ENCODE measurements at regions not wholly inside any gene's neighbourhood (a gene's known extent, or its start where the extent isn't known, plus 50 kb on each side); places are given as distances from the start of the nearest gene placed in this dataset.

DNA sequence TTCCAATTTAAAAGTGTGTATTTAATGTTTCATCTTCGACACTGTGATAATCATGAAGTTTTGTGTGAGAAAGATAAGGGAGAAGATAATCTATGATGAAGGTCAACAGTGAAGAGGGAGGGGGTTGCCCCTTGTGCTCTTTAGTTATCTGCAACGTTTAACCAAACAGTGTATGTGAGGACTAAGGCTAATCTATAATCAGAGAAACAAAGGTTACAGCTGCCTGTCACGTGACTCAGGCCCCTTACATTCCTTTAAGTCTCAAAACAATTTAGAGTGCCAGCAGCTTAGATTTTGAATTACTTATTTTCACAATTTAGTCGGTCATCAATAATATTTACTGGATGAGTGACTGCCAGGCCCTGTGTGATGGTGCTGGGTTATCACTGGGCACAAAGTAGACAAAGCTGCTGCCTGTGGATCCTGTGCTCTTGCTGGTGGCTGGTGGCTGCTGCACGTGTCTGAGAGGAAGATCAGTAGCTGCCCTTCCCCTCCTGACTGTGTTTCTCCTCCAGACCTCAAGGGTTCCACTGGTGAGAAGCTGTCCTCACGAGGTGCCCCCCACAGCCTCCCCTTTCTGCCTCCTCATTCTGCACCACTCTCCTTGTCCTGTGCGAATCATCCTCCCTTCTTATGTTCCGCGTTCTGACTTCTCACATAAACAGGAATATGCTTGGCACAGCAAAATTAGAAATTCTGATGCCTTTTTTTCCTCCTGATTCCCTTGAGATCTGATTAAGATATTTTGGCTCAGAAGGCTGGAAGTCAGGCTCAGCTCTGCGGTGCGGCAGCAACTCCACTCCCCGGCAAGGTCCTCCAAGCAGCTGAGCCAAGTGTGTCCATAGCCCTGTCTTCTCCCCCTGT is 331.1 kb upstream of the B3GAT1 start:
- no peak overlapping the region for H3K4me3 Mint-ChIP-seq
- no peak for ATAC-seq
- H3K36me3 Mint-ChIP-seq: no peaks in the 10 kb centered on the region
- peaks cover 17% of the 10 kb centered on the region for H3K27me3 Mint-ChIP-seq
- no peak overlapping the region for H3K27ac Mint-ChIP-seq
- no peaks in the 10 kb centered on the region for H3K4me1 Mint-ChIP-seq
- H3K9me3 Mint-ChIP-seq: peaks cover 6% of the 10 kb centered on the region

DNA sequence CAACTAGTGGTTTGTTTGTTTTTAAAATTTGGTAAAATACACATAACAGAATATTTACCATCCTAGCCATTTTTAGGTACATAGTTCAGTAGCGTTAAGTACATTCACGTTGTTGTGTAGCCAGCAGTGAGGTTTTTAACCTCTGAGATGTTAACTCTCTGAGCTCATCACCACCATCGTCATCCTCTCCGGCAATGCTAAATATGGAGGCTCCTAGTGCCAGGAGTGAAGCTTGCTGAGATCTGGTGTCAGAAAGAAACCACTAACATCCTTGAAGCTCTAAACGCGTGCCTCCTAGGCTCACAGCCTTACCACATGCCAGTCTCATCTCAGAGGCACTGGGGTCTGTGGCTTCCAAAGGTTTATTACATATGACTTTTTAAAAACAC is 330.2 kb upstream of the B3GAT1 start:
- Mint-ChIP-seq H3K9me3 (peaks cover 5% of the 10 kb centered on the region), H3K27me3 (peaks cover 17% of the 10 kb centered on the region), H3K4me3 (no peak overlapping the region), H3K36me3 (no peaks in the 10 kb centered on the region), H3K27ac (no peak overlapping the region), H3K4me1 (no peaks in the 10 kb centered on the region)
- ATAC-seq: no peak

DNA sequence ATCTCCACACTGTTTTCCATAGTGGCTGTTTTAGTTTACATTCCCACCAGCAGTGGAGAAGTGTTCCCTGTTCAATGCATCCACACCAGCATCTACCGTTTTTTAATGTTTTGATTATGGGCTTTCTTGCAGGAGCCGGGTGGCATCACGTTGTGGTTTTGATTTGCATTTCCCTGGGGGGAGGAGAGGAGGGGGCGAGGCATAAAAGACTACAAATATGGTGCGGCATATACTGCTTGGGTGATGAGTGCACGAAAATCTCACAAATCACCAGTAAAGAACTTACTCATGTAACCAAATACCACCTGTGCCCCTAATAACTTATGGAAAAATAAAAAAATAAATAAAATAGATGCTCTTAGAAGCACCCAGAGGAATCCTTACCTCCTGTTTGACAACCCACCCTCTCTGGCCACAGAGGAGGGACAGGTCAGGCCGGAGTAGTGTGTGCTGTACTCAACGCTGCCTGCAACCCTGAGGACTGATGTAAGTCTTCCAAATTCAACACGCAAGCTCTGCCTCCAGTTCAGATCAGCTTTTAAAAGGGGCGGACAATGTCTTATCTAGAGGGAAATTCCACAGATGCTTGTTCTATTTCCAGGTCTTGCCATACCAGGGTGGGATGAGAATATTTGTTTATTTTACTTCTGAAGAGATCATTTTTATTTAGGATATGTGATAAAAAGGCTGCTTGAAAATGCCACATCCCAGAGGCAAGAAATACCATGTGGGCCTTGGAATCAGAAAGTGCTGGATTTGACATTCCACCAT is 329.6 kb upstream of the B3GAT1 start:
- H3K27me3 Mint-ChIP-seq: peaks cover 17% of the 10 kb centered on the region
- H3K36me3 Mint-ChIP-seq: no peaks in the 10 kb centered on the region
- no peak overlapping the region for H3K27ac Mint-ChIP-seq
- no peaks in the 10 kb centered on the region for H3K4me1 Mint-ChIP-seq
- H3K9me3 Mint-ChIP-seq: peaks cover 3% of the 10 kb centered on the region
- ATAC-seq: no peak
- H3K4me3 Mint-ChIP-seq: no peak overlapping the region

DNA sequence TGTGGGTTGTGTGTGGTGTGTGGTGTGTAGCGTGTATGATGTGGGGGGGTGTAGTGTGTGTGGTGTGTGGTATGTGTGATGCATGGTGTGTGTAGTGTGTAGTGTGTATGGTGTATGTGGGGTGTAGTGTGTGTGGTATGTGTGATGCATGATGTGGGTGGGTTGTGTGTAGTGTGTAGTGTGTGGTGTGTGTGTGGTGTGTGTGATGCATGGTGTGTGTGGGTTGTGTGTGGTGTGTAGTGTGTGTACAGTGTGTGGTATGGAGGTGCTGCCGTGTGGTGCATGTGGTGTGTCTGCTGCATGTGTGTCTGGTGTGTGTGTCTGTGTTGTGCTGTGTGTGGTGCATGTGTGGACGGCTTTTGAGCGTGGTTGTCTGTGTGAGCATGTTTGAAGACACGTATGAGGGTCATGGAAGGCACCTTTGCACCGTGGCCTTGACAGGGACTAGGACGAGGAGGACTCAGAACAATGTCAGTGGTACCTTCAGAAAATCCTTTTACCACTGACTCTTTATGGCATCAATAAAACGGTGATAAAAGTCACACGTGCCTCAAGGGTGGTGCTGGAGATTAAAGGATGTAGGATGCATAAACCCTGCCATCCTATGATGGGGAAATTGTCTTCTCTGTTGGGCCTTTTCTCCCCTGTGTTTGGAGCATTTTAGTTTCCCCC is 328.7 kb upstream of the B3GAT1 start:
- H3K4me1 Mint-ChIP-seq: no peaks in the 10 kb centered on the region
- no peak overlapping the region for H3K27ac Mint-ChIP-seq
- no peaks in the 10 kb centered on the region for H3K36me3 Mint-ChIP-seq
- peaks cover 17% of the 10 kb centered on the region for H3K27me3 Mint-ChIP-seq
- H3K9me3 Mint-ChIP-seq: peaks cover 3% of the 10 kb centered on the region
- ATAC-seq: no peak
- H3K4me3 Mint-ChIP-seq: no peak overlapping the region

DNA sequence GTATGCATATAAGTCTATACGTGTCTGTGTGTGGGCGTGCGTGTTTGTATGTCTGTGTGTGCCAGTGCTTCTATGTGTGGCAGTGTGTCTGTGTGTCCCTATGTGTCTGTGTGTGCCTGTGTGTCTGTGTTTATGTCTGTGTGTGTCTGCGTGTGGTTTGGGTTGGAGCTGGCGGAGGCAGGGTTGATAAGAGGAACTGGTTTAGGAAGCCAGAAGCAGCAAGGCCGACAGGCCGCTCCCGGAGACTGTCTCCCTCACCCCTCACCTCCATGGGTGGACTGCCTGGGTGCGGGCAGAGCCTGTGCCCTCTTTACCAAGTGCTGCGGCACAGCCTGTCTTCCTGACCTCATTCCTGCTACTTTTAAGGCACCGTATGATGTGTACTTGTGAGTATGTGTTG is 327.1 kb upstream of the B3GAT1 start:
- Mint-ChIP-seq H3K27ac (no peak overlapping the region), H3K4me3 (no peak overlapping the region), H3K9me3 (no peaks in the 10 kb centered on the region), H3K36me3 (no peaks in the 10 kb centered on the region), H3K27me3 (peaks cover 3% of the 10 kb centered on the region), H3K4me1 (no peaks in the 10 kb centered on the region)
- no peak for ATAC-seq

DNA sequence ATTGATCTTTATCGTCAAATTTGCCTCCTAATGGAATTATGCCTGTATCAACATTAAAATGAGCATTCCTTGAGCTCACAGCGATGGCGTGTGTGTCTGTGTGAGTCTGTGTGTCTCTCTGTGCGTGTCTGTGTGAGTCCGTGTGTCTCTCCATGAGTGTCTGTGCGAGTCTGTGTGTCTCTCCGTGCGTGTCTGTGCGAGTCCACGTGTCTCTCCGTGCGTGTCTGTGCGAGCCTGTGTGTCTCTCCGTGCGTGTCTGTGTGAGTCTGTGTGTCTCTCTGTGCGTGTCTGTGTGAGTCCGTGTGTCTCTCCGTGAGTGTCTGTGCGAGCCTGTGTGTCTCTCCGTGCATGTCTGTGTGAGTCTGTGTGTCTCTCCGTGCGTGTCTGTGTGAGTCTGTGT is 326.5 kb upstream of the B3GAT1 start:
- H3K27ac Mint-ChIP-seq: no peak overlapping the region
- H3K4me3 Mint-ChIP-seq: no peak overlapping the region
- no peaks in the 10 kb centered on the region for H3K4me1 Mint-ChIP-seq
- ATAC-seq: no peak
- H3K9me3 Mint-ChIP-seq: no peaks in the 10 kb centered on the region
- no peaks in the 10 kb centered on the region for H3K36me3 Mint-ChIP-seq
- H3K27me3 Mint-ChIP-seq: no peaks in the 10 kb centered on the region

DNA sequence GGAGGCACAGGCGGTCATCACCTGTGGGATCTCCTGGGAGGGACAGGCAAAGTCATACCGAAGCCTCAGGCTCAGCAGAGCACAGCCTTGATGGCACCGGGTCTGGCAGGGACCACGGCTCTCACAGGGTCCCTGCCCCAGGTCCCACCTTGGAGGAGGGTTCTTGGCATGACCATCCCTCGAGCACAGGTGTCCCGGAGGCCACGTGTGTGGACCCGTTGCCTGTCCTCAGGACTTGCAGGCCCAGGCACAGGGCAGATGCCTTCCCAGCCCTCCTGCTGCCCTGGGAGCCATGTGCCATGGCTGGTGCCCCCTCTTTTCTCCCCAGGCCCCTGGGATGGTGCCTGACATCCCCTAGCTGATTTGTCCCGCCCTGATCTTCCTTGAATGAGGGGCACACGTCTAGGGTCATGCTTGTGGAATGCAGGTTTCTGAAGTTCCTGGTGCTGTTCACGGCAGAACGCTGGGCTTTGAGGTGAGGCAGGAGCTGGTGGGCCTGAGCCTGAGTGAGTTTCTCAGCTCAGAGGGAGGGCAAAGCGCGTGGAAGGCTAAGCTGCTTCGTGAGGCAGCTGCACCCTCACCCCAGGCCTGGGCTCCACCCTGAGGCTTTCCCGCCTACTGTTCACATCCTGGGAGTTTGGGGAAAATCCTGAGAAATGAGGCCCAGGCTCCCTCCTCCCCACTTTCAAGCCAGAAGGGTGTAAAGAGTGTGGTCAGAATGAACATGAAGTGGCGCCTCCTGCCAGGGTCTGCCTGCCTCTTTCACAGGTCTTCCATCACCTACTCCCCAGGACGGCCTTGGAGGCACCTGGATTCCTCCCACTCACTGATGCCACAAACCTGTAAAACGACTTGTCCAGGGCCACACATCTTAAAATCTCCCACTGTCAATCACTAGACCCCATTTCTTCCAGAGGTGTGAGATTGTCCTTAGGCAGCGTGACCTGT is 325.8 kb upstream of the B3GAT1 start:
- H3K9me3 Mint-ChIP-seq: no peaks in the 10 kb centered on the region
- H3K4me3 Mint-ChIP-seq: no peak overlapping the region
- no peak overlapping the region for H3K27ac Mint-ChIP-seq

DNA sequence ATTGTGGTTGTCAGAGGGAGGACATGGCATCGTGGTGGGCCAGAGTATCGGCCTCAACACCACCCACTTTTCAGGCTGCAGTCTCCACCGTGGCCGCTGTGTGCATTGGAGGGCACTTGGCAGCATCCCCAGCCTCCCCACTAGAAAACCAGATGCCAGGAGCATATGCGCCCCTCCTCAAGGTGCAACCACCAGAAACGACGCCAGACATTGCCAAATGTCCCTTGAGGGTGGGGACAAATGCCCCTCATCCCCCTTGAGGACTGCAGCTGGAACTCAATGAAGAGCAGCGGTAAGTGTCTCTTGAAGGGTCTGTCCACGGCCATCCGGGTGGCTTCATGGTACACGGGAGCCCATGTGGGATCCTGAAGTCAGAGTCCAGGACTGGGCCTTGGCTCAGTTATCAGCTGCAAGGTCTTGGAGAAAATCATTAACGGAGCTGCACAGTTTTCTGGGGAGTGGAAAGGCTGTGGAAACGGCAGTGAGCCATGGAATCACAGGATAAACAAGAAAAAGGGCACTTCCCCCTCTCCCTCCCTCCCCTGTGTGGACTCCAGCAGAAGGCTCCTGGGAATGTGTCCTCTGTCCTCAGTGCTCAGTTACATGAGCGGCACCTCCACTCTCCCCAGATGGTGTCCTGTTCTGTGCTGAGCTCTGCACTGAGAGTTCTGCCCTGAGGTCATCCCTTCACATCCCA is 324.4 kb upstream of the B3GAT1 start:
- no peak overlapping the region for H3K4me3 Mint-ChIP-seq
- no peaks in the 10 kb centered on the region for H3K4me1 Mint-ChIP-seq
- no peaks in the 10 kb centered on the region for H3K9me3 Mint-ChIP-seq
- no peak for ATAC-seq
- H3K27ac Mint-ChIP-seq: no peak overlapping the region
- no peaks in the 10 kb centered on the region for H3K36me3 Mint-ChIP-seq
- H3K27me3 Mint-ChIP-seq: no peaks in the 10 kb centered on the region

More for the DNA sequence above, 325.8 kb upstream of the B3GAT1 start:
- ATAC-seq: no peak
- H3K27me3 Mint-ChIP-seq: no peaks in the 10 kb centered on the region
- no peaks in the 10 kb centered on the region for H3K36me3 Mint-ChIP-seq
- no peaks in the 10 kb centered on the region for H3K4me1 Mint-ChIP-seq

DNA sequence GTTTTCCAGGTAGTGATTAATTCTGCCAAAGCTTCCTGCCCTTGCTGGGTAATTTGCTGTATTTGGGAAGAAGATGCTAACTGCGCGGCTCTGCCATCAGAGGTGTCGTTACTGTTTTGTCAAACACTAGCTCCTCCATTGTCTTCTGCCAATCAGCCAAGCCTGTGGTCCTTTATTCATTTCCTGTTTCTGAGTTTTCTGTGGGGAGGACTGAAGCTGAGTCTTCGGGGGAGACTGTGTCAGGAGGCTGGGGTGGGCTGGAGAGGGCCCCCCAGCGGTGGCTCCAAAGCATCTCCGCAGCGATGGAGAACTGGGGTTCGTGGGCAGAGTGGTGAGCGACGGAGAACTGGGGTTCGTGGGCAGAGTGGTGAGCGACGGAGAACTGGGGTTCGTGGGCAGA is 322.9 kb upstream of the B3GAT1 start:
- ATAC-seq: no peak
- Mint-ChIP-seq H3K4me3 (no peak overlapping the region), H3K4me1 (no peaks in the 10 kb centered on the region), H3K27ac (no peak overlapping the region), H3K9me3 (no peaks in the 10 kb centered on the region), H3K36me3 (no peaks in the 10 kb centered on the region), H3K27me3 (no peaks in the 10 kb centered on the region)

DNA sequence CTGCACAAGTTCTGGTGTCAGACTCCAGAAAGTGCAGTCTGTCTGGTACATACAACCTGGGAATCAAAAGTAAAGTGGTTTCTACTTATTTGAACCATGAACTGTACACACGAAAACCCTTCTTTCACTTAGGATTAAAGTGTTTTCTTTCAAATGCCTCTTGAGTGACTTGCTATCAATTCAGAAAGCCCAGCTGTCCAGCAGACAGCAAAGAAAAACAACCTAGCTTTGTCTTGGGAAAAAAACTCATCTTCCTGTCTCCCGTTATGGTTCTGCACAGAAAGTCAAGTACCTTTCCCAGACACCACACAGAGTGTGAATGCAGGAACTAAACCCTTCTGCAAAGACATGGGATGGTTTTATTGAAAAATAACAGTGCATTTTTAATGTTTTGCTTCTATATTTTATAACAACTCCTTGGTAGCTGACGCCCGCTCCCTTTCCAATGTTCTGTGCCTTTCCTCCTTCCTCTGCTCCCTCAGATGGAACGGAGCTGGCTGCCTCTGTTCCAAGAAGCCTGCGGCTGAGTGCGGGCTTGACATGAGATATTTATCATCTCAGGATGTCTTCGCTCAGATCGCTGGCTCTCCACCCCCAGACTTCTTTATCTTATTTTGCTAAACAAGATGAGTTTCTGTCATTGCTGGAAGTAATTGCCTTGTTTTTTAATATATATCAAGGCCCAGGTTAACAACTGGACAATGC is 322.3 kb upstream of the B3GAT1 start:
- H3K27me3 Mint-ChIP-seq: no peaks in the 10 kb centered on the region
- no peak for ATAC-seq
- no peaks in the 10 kb centered on the region for H3K9me3 Mint-ChIP-seq
- no peaks in the 10 kb centered on the region for H3K4me1 Mint-ChIP-seq
- no peak overlapping the region for H3K4me3 Mint-ChIP-seq
- H3K27ac Mint-ChIP-seq: no peak overlapping the region
- H3K36me3 Mint-ChIP-seq: no peaks in the 10 kb centered on the region

DNA sequence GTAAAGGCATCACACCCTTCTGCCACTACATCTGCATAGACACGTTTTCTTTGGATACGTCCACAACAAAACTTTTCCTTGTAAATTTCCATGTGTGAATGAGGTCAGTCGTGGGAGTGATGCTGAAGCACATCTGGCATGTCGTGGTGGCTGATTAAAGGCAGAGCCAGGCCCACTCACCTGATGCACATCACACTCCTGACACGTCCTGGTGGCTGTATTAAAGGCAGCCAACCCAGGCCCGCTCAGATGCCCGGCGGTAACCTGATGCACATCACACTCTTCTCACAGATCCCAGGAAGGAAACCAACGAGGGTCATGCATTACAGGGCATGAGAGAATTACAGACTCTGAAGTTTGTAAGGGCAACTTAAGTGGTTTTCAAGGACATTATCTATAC is 321.6 kb upstream of the B3GAT1 start:
- ATAC-seq: no peak
- no peaks in the 10 kb centered on the region for H3K4me1 Mint-ChIP-seq
- no peaks in the 10 kb centered on the region for H3K9me3 Mint-ChIP-seq
- no peaks in the 10 kb centered on the region for H3K36me3 Mint-ChIP-seq
- no peak overlapping the region for H3K27ac Mint-ChIP-seq
- H3K4me3 Mint-ChIP-seq: no peak overlapping the region
- peaks cover 5% of the 10 kb centered on the region for H3K27me3 Mint-ChIP-seq

DNA sequence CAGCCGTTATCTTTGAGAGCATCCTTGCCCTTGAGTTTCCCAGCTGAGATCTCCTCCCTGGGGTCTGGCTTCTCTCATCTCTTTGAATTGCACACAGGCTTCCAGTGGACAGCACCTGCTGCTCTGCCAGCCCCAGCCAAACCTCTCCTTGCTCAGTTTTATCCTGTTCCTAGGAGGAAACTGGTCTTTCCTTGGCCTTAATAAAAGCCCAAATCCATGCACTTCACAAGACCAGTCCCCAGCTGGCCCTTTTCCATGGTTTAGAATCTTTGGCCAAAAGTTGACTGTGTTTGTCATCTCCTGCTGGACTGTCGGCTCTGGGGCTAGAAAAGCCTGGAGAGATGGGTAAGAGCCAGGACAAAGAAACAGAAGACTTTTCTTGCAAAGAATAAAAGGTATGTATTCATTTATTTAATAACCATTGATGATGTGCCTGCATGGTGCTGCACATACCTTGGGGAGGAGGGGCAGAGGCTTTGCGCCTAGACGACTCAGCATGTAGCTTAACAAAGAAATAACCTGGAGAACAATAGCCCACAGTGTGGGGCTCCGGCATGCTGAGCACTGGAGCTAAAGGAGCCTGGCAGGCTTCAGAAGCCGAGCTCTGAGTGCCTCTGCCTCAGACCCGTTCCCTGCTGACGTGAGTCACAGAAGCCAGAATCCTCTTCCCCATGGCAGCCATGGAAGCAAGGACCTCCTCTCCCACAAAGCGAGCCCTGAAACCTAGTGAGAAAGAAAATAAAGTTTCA is 319.3 kb upstream of the B3GAT1 start:
- no peaks in the 10 kb centered on the region for H3K36me3 Mint-ChIP-seq
- no peaks in the 10 kb centered on the region for H3K4me1 Mint-ChIP-seq
- no peaks in the 10 kb centered on the region for H3K9me3 Mint-ChIP-seq
- no peak for ATAC-seq
- H3K27me3 Mint-ChIP-seq: peaks cover 27% of the 10 kb centered on the region
- H3K4me3 Mint-ChIP-seq: no peak overlapping the region
- H3K27ac Mint-ChIP-seq: no peak overlapping the region

DNA sequence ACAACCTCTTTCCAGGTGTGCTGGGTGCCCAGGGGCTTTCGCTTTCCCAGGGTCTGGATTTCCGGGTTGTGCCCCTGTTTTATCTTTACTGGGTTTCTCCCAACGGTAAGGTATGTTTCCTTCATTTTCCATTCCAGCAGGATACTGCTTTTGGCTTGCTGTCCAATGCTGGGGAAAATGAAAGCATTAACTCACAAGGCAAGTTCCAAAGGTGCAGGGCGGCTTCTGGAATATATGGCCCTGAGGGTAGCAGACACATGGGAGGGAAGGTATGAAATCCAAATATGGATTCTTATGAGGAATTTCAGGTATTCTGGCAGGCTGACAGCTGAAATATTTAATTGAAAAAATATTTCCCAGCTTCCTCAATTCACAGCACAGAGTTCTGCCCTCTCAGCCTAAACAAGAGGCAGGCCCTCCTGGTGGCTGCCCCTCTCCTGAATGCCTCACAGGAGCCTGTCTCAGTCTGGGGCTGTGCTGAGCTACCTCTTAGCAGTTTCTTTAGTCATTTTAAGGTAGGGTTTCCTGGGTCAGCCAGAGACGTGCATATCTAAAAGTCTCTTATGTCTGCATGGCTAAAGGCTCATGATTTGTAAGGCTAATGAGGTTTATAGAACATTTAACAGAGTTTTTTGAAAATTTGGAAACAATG is 318.6 kb upstream of the B3GAT1 start:
- Mint-ChIP-seq H3K4me3 (no peak overlapping the region), H3K9me3 (no peaks in the 10 kb centered on the region), H3K4me1 (no peaks in the 10 kb centered on the region), H3K27ac (no peak overlapping the region), H3K36me3 (no peaks in the 10 kb centered on the region), H3K27me3 (peaks cover 30% of the 10 kb centered on the region)
- no peak for ATAC-seq

All from stimulated activated memory B cell treated with anti-CD40 and anti-IgM and Interleukin-4, amounts not matched to agents 10 μg/mL and 1 μg/mL and 100 μg/mL, for 72 hours (primary cell).